Activated CD4-positive, alpha-beta T cell treated with anti-CD3 and anti-CD28 coated beads, Interleukin-2, amount 10 ng/mL, durations not matched to agents 7 days and 5 days (primary cell): ENCODE measurements at regions not wholly inside any gene's neighbourhood (a gene's known extent, or its start where the extent isn't known, plus 50 kb on each side); places are given as distances from the start of the nearest gene placed in this dataset.

ENCODE experiments used
- CTCF ChIA-PET: fragments of 350-600 bp; sonication (Branson Sonifier 250); formaldehyde crosslinking; loops from one replicate; lab custom pipeline; 2021; ENCODE audit warnings: antibody characterized with exemption; lab: Charles Lee
- POLR2A ChIA-PET: fragments of 350-600 bp; sonication (Branson Sonifier 250); formaldehyde crosslinking; loops from one replicate; lab custom pipeline; 2021; ENCODE audit warnings: antibody characterized with exemption; lab: Charles Lee
- DNase-seq: peaks from one replicate; pipeline ENCODE4 v3.0.0-alpha.2; 2020
- H3K27ac Mint-ChIP-seq: one replicate; pipeline ENCODE4 v1.8.0; 2021; ENCODE audit warnings: mild to moderate bottlenecking, moderate library complexity, mixed read lengths
- H3K27me3 Mint-ChIP-seq: one replicate; pipeline ENCODE4 v1.8.0; 2021; ENCODE audit warnings: mixed read lengths
- H3K36me3 Mint-ChIP-seq: one replicate; pipeline ENCODE4 v1.8.0; 2021; ENCODE audit warnings: low read depth, mixed read lengths
- H3K4me1 Mint-ChIP-seq: one replicate; pipeline ENCODE4 v1.8.0; 2021; ENCODE audit warnings: mixed read lengths
- H3K4me3 Mint-ChIP-seq: one replicate; pipeline ENCODE4 v1.8.0; 2021; ENCODE audit warnings: mild to moderate bottlenecking, moderate library complexity, mixed read lengths
- H3K9me3 Mint-ChIP-seq: one replicate; pipeline ENCODE4 v1.8.0; 2021; ENCODE audit warnings: mixed read lengths

GRCh38 chr2:21279525-21279924 is 155.8 kb downstream of the TDRD15 start:
- H3K36me3 Mint-ChIP-seq = no peaks in the 10 kb centered on the region
- no peaks in the 10 kb centered on the region for H3K4me1 Mint-ChIP-seq
- ChIA-PET CTCF (interaction anchor here (0.6 kb wide), 1 partner anchor 596 kb away, joined by 3 read pairs; no protein-coding TSS in a partner anchor), POLR2A (no interaction called here)
- H3K27me3 Mint-ChIP-seq = peaks cover 2% of the 10 kb centered on the region
- H3K4me3 Mint-ChIP-seq = no peak overlapping the region
- no peak for DNase-seq
- no peaks in the 10 kb centered on the region for H3K9me3 Mint-ChIP-seq
- H3K27ac Mint-ChIP-seq = no peak overlapping the region

GRCh38 chr2:21280793-21281192 is 157.0 kb downstream of the TDRD15 start:
- ChIA-PET CTCF (no interaction called here), POLR2A (no interaction called here)
- no peak for DNase-seq
- Mint-ChIP-seq H3K27ac (no peak overlapping the region), H3K4me3 (no peak overlapping the region), H3K36me3 (no peaks in the 10 kb centered on the region), H3K27me3 (peaks cover 2% of the 10 kb centered on the region), H3K4me1 (no peaks in the 10 kb centered on the region), H3K9me3 (no peaks in the 10 kb centered on the region)

GRCh38 chr2:21281384-21281783 is 157.6 kb downstream of the TDRD15 start:
- POLR2A ChIA-PET = no interaction called here
- H3K4me1 Mint-ChIP-seq = no peaks in the 10 kb centered on the region
- no peak overlapping the region for H3K27ac Mint-ChIP-seq
- CTCF ChIA-PET = no interaction called here
- peaks cover 2% of the 10 kb centered on the region for H3K27me3 Mint-ChIP-seq
- no peaks in the 10 kb centered on the region for H3K36me3 Mint-ChIP-seq
- no peak for DNase-seq
- no peaks in the 10 kb centered on the region for H3K9me3 Mint-ChIP-seq
- H3K4me3 Mint-ChIP-seq = no peak overlapping the region

- POLR2A ChIA-PET = no interaction called here
- no peak for DNase-seq
- H3K4me1 Mint-ChIP-seq = no peaks in the 10 kb centered on the region
- H3K4me3 Mint-ChIP-seq = no peak overlapping the region
- no peaks in the 10 kb centered on the region for H3K36me3 Mint-ChIP-seq
- no peaks in the 10 kb centered on the region for H3K9me3 Mint-ChIP-seq
- H3K27me3 Mint-ChIP-seq = peaks cover 2% of the 10 kb centered on the region
- H3K27ac Mint-ChIP-seq = no peak overlapping the region
- CTCF ChIA-PET = no interaction called here
Observed at GRCh38 chr2:21281791-21282514, 158.2 kb downstream of the TDRD15 start.

GRCh38 chr2:21282515-21282898 is 158.7 kb downstream of the TDRD15 start:
- Mint-ChIP-seq H3K27me3 (peaks cover 2% of the 10 kb centered on the region), H3K9me3 (no peaks in the 10 kb centered on the region), H3K27ac (no peak overlapping the region), H3K36me3 (no peaks in the 10 kb centered on the region), H3K4me3 (no peak overlapping the region), H3K4me1 (no peaks in the 10 kb centered on the region)
- ChIA-PET CTCF (no interaction called here), POLR2A (no interaction called here)
- no peak for DNase-seq

GRCh38 chr2:21288299-21288698 is 164.5 kb downstream of the TDRD15 start:
- Mint-ChIP-seq H3K4me1 (no peaks in the 10 kb centered on the region), H3K4me3 (no peak overlapping the region), H3K36me3 (no peaks in the 10 kb centered on the region), H3K27ac (no peak overlapping the region), H3K27me3 (no peaks in the 10 kb centered on the region), H3K9me3 (no peaks in the 10 kb centered on the region)
- POLR2A ChIA-PET = no interaction called here
- no peak for DNase-seq
- CTCF ChIA-PET = no interaction called here

GRCh38 chr2:21288739-21289520 is 165.2 kb downstream of the TDRD15 start:
- no peaks in the 10 kb centered on the region for H3K9me3 Mint-ChIP-seq
- no peaks in the 10 kb centered on the region for H3K4me1 Mint-ChIP-seq
- ChIA-PET CTCF (no interaction called here), POLR2A (no interaction called here)
- no peaks in the 10 kb centered on the region for H3K36me3 Mint-ChIP-seq
- no peak overlapping the region for H3K27ac Mint-ChIP-seq
- no peaks in the 10 kb centered on the region for H3K27me3 Mint-ChIP-seq
- H3K4me3 Mint-ChIP-seq = no peak overlapping the region
- no peak for DNase-seq

GRCh38 chr2:21289551-21289950 is 165.8 kb downstream of the TDRD15 start:
- no peak for DNase-seq
- Mint-ChIP-seq H3K27ac (no peak overlapping the region), H3K4me1 (no peaks in the 10 kb centered on the region), H3K27me3 (no peaks in the 10 kb centered on the region), H3K36me3 (no peaks in the 10 kb centered on the region), H3K4me3 (no peak overlapping the region), H3K9me3 (no peaks in the 10 kb centered on the region)
- ChIA-PET POLR2A (no interaction called here), CTCF (no interaction called here)

GRCh38 chr2:21289989-21290388 is 166.2 kb downstream of the TDRD15 start:
- no peak for DNase-seq
- Mint-ChIP-seq H3K9me3 (no peaks in the 10 kb centered on the region), H3K4me1 (no peaks in the 10 kb centered on the region), H3K27ac (no peak overlapping the region), H3K36me3 (no peaks in the 10 kb centered on the region), H3K4me3 (no peak overlapping the region), H3K27me3 (no peaks in the 10 kb centered on the region)
- CTCF ChIA-PET = no interaction called here
- POLR2A ChIA-PET = no interaction called here

GRCh38 chr2:21291426-21291825 is 167.7 kb downstream of the TDRD15 start:
- ChIA-PET POLR2A (no interaction called here), CTCF (no interaction called here)
- Mint-ChIP-seq H3K4me1 (no peaks in the 10 kb centered on the region), H3K27ac (no peak overlapping the region), H3K36me3 (no peaks in the 10 kb centered on the region), H3K27me3 (no peaks in the 10 kb centered on the region), H3K9me3 (no peaks in the 10 kb centered on the region), H3K4me3 (no peak overlapping the region)
- DNase-seq = no peak

- CTCF ChIA-PET = no interaction called here
- no peaks in the 10 kb centered on the region for H3K9me3 Mint-ChIP-seq
- H3K4me3 Mint-ChIP-seq = no peak overlapping the region
- H3K36me3 Mint-ChIP-seq = no peaks in the 10 kb centered on the region
- DNase-seq = no peak
- H3K4me1 Mint-ChIP-seq = no peaks in the 10 kb centered on the region
- no peak overlapping the region for H3K27ac Mint-ChIP-seq
- POLR2A ChIA-PET = no interaction called here
- no peaks in the 10 kb centered on the region for H3K27me3 Mint-ChIP-seq
Observed at GRCh38 chr2:21294446-21294845, 170.7 kb downstream of the TDRD15 start.

- ChIA-PET CTCF (interaction anchor here (0.8 kb wide), 1 partner anchor 48 kb away, joined by 3 read pairs; no protein-coding TSS in a partner anchor), POLR2A (no interaction called here)
- Mint-ChIP-seq H3K36me3 (no peaks in the 10 kb centered on the region), H3K9me3 (no peaks in the 10 kb centered on the region), H3K4me3 (no peak overlapping the region), H3K27ac (no peak overlapping the region), H3K27me3 (no peaks in the 10 kb centered on the region), H3K4me1 (no peaks in the 10 kb centered on the region)
- DNase-seq = no peak
Observed at GRCh38 chr2:21299411-21299810, 175.6 kb downstream of the TDRD15 start.

- Mint-ChIP-seq H3K9me3 (no peaks in the 10 kb centered on the region), H3K27ac (no peak overlapping the region), H3K27me3 (no peaks in the 10 kb centered on the region), H3K36me3 (no peaks in the 10 kb centered on the region), H3K4me3 (no peak overlapping the region), H3K4me1 (no peaks in the 10 kb centered on the region)
- CTCF ChIA-PET = no interaction called here
- no peak for DNase-seq
- POLR2A ChIA-PET = no interaction called here
Observed at GRCh38 chr2:21301871-21302455, 178.2 kb downstream of the TDRD15 start.
